ENCODE measurements at regions not wholly inside any gene's neighbourhood (a gene's known extent, or its start where the extent isn't known, plus 50 kb on each side); places are given as distances from the start of the nearest gene placed in this dataset.

- no peak for DNase-seq (ENCODE audit: low spot score)
- intact Hi-C loops (cut with DNase I), result no loop called here
Observed at GRCh38 chr15:37249249-37249648, 148.9 kb upstream of the MEIS2 start.

GRCh38 chr15:37252530-37252929 is 152.2 kb upstream of the MEIS2 start:
- DNase-seq (ENCODE audit: low spot score), result no peak
- intact Hi-C loops (cut with DNase I), result no loop called here

DNA sequence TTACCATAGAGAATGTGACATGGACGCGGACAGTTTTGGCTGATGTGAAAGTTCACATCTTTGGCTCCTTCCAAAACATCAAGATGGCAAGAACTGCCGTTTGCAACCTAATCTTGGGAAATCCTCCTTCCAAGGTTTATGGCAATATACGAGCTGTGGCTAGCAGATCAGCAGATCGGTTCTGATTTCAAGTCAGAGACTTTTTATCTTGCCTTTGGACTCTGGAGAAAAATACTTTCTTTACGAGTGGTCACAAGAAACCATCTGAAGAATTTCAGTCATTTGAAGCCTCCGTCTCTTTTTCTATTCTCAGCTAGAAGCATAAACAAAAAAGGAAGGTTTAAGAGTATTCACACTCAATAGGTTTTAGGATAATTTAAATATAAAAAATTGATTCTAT is 153.5 kb upstream of the MEIS2 start:
- intact Hi-C loops (cut with DNase I), result no loop called here
- DNase-seq (ENCODE audit: low spot score), result no peak

DNA sequence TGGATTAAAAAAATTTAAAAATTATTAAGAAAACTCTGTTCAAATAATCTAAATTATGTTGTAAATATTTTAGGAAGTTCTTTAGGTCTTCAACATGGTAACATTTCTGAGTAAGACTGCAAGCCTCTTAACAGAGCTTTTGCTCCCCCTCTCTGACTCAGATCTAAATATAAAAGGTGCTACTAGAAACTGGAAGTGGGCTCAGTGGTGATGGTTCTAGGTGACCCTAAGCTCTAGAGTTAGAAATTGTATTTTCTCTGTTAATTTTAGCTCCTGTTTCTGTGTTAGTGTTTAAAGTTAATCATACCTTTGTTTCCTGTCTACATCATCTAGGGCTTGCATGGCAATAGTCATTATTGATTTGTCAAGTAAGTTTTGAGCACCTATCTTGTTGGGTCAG is 159.9 kb upstream of the MEIS2 start:
- intact Hi-C loops (cut with DNase I), result no loop called here
- no peak for DNase-seq (ENCODE audit: low spot score)

DNA sequence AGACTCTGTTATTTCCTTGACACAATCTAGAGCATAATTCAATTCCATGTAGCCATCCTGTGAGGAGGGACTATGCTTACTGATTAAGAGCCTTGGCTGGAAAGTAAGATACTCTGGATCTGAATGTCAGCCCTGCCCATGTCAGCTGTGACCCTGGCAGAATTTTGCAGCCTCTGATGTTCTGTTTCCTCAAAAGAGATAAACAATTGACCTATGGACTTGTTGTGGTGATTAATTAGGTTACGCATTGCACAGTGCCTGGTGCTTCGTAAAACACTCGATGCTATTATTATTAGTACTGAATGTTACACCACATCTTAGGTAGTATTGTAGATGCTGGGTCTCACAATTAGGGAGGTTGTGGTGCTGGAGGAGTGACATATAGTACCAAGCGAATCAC is 161.3 kb upstream of the MEIS2 start:
- intact Hi-C loops (cut with DNase I), result no loop called here
- DNase-seq (ENCODE audit: low spot score), result no peak

DNA sequence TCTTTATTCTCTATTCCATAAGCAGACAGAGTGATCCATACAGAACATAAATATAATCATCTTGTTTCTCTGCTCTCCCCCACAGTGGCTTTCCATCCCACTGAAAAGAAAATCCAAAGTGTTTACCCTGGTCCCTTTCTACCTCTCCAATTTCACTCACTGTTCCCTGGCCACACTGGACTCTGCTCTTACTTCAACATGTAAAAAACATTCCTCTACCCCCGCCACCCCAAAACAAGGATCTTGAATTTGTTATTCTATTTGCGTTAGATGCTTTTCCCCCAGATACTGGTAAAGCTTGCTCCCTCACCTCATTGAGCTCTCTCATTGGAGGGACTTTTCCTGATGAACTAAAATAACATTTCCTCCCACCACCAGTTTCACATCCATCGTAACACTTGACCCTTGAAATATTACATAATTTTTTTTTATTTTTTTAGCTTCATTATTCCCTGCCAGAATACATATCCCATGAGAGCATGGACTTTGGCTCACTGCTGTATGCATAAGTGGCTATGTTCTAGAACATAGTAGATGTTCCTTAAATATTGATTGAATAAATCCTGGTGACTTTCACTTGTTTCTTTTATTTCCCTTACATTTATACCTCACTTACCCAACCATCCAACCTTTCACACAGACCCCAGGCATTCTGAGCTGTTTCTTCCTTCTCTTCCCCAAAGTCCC is 162.7 kb upstream of the MEIS2 start:
- DNase-seq (ENCODE audit: low spot score), result no peak
- intact Hi-C loops (cut with DNase I), result no loop called here

DNA sequence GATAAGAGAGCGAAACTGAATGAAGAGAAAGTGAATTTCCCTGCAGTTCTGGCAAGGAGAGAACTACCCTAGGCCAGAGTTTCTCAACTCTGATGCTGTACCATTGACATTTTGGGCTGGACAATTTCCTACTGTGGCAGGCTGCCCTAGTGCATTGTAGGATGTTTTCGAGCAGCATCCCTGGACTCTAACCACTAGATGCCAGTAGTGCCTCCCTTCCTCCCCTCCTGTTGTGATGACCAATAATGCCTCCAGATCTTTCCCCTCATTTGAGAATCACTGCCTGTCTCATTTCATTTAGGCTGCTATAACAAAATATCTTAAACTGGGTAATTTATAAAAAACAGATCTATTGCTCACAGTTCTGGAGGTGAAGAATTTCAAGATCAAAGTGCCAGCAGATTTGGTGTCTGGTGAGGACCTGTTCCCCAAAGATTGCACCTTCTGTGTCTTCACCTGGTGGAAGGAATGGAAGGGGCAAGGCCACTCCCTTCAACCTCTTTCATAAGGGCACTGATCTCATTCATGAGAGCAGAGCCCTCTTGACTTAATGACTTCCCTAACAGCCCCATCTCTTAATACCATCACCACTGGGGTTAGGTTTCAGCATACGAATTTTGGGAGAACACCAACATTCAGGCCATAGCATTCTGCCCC is 188.9 kb upstream of the MEIS2 start:
- intact Hi-C loops (cut with DNase I), result no loop called here
- no peak for DNase-seq (ENCODE audit: low spot score)

DNA sequence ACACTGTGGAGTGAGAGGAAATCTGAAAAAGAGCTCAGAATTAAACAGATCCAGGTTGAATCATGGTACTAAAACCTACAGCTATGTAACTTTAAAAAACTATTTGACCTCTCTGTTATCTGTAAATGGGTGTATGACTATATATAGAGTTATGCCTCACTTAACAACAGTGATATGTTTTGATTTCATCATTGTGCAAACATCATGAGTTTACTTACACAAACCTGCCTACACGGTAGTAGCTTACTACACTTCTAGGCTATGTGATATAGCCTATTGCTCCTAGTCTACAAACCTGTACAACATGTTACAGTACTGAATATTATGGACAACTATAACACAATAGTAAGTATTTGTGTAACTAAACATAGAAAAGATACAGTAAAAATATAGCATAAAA is 191.6 kb upstream of the MEIS2 start:
- no peak for DNase-seq (ENCODE audit: low spot score)
- intact Hi-C loops (cut with DNase I), result no loop called here

GRCh38 chr15:37298271-37298670 is 197.9 kb upstream of the MEIS2 start:
- intact Hi-C loops (cut with DNase I), result no loop called here
- DNase-seq (ENCODE audit: low spot score), result no peak

DNA sequence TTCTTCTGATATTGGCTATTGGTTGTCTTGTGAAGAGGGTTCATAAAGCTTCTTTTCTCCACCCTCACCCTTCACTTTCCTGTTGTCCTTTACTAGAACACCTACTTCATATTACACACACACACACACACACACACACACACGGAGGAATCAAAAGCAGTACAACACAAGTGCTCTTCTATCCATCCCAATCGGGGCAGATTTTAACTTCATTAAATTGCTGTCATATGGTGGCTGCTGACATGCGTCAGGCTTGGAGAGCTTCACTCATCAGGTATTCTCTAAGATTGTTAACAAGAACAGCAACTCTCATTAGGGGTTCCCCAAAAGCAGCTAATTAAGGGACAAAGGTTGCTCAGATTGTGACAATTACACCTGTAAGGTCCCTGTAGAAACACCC is 239.1 kb upstream of the MEIS2 start:
- intact Hi-C loops (cut with DNase I), result no loop called here
- DNase-seq (ENCODE audit: low spot score), result no peak

- intact Hi-C loops (cut with DNase I), result no loop called here
- no peak for DNase-seq (ENCODE audit: low spot score)
Observed at GRCh38 chr15:37339856-37340255, 239.5 kb upstream of the MEIS2 start.

DNA sequence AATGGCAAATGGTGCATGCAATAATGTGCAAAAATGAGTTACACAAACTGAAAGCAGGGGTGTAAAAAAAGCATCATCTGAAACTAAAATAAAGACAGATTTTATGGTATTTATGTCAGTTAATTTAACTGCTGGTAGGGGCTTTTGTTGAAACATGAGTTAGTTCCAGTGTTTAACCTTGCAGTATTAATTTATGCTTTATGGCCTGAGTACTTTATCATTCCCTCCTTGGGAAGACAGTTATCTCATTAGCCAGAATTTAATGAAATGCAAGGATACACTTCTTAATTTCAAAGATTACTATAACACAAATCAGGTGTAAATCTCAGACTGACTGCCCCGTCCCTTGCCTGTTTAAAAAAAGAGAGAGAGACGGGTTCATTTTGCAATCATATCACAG is 240.1 kb upstream of the MEIS2 start:
- no peak for DNase-seq (ENCODE audit: low spot score)
- intact Hi-C loops (cut with DNase I), result no loop called here

- intact Hi-C loops (cut with DNase I), result no loop called here
- no peak for DNase-seq (ENCODE audit: low spot score)
Observed at GRCh38 chr15:37359101-37359892, 258.9 kb upstream of the MEIS2 start.

DNA sequence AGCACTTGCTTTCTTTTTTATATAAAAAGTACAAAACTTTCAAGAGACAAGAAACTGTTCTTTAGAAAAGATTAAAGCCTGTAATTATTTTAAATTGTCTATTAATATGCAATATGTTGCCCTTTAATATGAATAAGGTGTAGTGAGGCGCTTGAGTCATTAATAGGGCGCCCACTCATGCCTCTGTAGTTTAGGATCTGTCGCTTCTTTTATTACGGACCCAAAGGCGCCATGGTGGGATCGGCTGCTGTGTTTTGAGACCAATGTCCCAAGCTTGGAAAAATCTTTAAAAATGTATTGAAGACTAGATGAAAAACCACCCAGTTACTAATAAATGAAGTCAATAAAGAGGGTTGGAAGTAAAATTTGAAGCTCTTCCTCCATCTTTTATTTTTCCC is 259.5 kb upstream of the MEIS2 start:
- intact Hi-C loops (cut with DNase I), result no loop called here
- no peak for DNase-seq (ENCODE audit: low spot score)

- DNase-seq (ENCODE audit: low spot score), result no peak
- intact Hi-C loops (cut with DNase I), result no loop called here
Observed at GRCh38 chr15:37360724-37361123, 260.4 kb upstream of the MEIS2 start.

- intact Hi-C loops (cut with DNase I), result no loop called here
- DNase-seq (ENCODE audit: low spot score), result no peak
Observed at GRCh38 chr15:37361621-37362020, 261.3 kb upstream of the MEIS2 start.

DNA sequence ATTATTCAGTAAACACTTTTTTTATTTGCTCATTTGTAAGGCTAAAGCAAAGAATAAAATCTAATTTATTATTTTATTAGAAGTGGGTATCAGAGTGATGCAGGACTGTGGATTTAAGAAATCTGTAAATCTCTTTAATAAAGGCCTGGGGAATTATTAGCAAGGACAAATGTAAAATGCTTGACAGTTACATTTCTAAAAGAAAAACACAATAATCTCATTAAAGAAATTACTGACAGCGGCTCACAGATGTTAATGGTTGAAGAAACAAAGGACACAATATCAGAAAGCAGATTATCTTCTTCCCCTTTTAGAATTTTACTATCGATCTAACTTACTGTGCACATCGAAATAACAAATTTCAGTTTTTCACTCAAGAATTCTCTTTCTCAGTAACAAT is 262.1 kb upstream of the MEIS2 start:
- DNase-seq (ENCODE audit: low spot score), result no peak

DNA sequence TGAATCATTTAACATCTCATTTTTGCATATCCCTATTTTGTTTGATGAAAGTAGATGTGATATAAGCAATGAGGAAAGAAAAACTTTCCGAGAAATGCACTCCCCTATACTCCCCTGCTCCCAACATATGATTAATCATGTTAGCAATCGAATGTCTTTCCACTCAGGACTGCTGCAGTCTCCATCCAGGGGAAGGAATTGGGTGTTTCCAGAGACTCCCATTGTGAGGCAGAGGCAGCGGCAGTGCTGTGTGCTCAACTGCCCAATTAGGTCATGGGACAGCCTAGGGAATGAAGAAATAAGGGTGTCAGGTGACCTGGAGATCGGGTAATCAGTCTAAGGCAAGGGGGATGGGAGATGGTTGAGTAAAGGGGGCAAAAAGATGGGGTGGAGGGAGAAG is 268.6 kb upstream of the MEIS2 start:
- intact Hi-C loops (cut with DNase I), result no loop called here
- DNase-seq (ENCODE audit: low spot score), result no peak

More for the DNA sequence above, 262.1 kb upstream of the MEIS2 start:
- intact Hi-C loops (cut with DNase I), result no loop called here

GRCh38 chr15:37370941-37371340 is 270.6 kb upstream of the MEIS2 start:
- intact Hi-C loops (cut with DNase I), result no loop called here
- DNase-seq (ENCODE audit: low spot score), result no peak

DNA sequence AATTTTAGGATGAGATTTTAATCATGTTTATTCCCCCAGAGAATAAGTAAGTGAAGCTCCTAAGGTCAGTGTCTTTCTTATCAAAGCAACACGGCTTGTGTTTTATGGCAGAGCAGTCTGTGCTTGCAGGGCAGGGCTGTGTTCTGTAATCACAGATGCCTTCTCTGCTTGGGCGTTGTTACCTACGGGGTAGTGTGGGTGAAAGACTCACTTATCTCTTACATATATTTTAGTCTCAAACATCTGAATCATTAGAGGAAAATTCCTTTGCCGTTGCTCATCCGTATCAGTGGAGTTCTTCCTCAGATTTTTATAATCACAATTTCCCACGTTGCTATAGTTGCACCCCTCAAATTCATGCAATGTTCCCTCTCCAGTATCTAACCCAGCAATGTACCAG is 271.7 kb upstream of the MEIS2 start:
- intact Hi-C loops (cut with DNase I), result no loop called here
- DNase-seq (ENCODE audit: low spot score), result no peak

DNA sequence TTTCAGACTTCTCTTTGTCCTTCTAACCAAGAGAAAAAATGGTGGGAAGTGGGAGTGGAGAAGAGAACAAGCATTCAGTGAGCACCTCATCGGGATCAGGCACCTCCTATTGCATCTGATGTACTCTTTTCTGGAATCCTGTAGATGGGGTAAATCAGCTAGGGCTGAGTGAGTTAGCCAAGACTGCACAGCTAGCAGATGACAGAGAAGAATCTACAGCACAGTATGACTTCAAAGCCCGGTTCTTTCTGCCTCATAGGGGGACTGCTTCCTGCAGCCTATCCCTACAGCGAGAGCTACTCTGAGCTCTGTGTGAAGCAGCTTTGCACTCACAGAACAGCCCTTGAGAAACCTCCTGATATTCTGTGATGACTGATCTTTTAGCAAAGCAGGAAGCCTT is 275.2 kb upstream of the MEIS2 start:
- intact Hi-C loops (cut with DNase I), result no loop called here
- DNase-seq (ENCODE audit: low spot score), result peak; percentile 56

All from posterior vena cava (tissue), 2 donors.